CD4-positive, alpha-beta memory T cell (primary cell): ENCODE measurements at regions not wholly inside any gene's neighbourhood (a gene's known extent, or its start where the extent isn't known, plus 50 kb on each side); places are given as distances from the start of the nearest gene placed in this dataset.

Experiments
- CTCF ChIA-PET: fragments of 350-600 bp; sonication (Branson Sonifier 250); formaldehyde crosslinking; loops from one replicate; lab custom pipeline; 2021; ENCODE audit warnings: inconsistent platforms; ENCODE audit not compliant: partially characterized antibody; lab: Charles Lee
- POLR2A ChIA-PET: fragments of 350-600 bp; sonication (Branson Sonifier 250); formaldehyde crosslinking; loops from one replicate; lab custom pipeline; 2021; ENCODE audit not compliant: partially characterized antibody; lab: Charles Lee
- DNase-seq, 5 donors: peaks; one replicate each; pipeline versions ENCODE4 v3.0.0 to v3.0.0-alpha.2; 2020 to 2022; ENCODE audit warnings: mixed read lengths in 1 of 5
- H3K27ac ChIP-seq: one replicate; pipeline ENCODE4 v1.7.0; 2013; ENCODE audit warnings: low read depth, low read length
- H3K27me3 ChIP-seq: 2 replicates; pipeline ENCODE4 v1.7.0; 2013; ENCODE audit warnings: mild to moderate bottlenecking, low read length, moderate library complexity; ENCODE audit not compliant: insufficient read depth
- H3K36me3 ChIP-seq: 2 replicates; pipeline ENCODE4 v1.7.0; 2013; ENCODE audit warnings: mild to moderate bottlenecking, low read length, moderate library complexity; ENCODE audit not compliant: insufficient read depth
- H3K4me1 ChIP-seq: 2 replicates; pipeline ENCODE4 v1.7.0; 2013; ENCODE audit warnings: mild to moderate bottlenecking, low read length, moderate library complexity; ENCODE audit not compliant: insufficient read depth
- H3K4me3 ChIP-seq, 2 donors: one replicate each; pipeline ENCODE4 v1.7.0; 2013; ENCODE audit warnings: low read length in 2 of 2, mild to moderate bottlenecking in 1 of 2
- H3K9me3 ChIP-seq, 2 donors: one replicate each; pipeline ENCODE4 v1.7.0; 2013; ENCODE audit warnings: low read length in 2 of 2, control low read depth in 1 of 2; ENCODE audit not compliant: control insufficient read depth in 1 of 2
- H3K27ac Mint-ChIP-seq, 7 donors: one replicate each; pipeline ENCODE4 v1.8.0; 2020 to 2021; ENCODE audit warnings: mixed read lengths in 7 of 7, mild to moderate bottlenecking in 6 of 7, inconsistent platforms in 3 of 7, moderate library complexity in 3 of 7
- H3K27me3 Mint-ChIP-seq, 2 donors: one replicate each; pipeline ENCODE4 v1.8.0; 2020 to 2021; ENCODE audit warnings: mixed read lengths in 2 of 2
- H3K36me3 Mint-ChIP-seq, 2 donors: one replicate each; pipeline ENCODE4 v1.8.0; 2020 to 2021; ENCODE audit warnings: mixed read lengths in 2 of 2, inconsistent platforms in 1 of 2, mild to moderate bottlenecking in 1 of 2
- H3K4me1 Mint-ChIP-seq, 4 donors: one replicate each; pipeline ENCODE4 v1.8.0; 2020 to 2021; ENCODE audit warnings: mixed read lengths in 4 of 4, mild to moderate bottlenecking in 1 of 4
- H3K4me3 Mint-ChIP-seq, 8 donors: one replicate each; pipeline ENCODE4 v1.8.0; 2020 to 2021; ENCODE audit warnings: mixed read lengths in 8 of 8, mild to moderate bottlenecking in 7 of 8, moderate library complexity in 6 of 8, inconsistent platforms in 3 of 8
- H3K9me3 Mint-ChIP-seq, 8 donors: one replicate each; pipeline ENCODE4 v1.8.0; 2020 to 2021; ENCODE audit warnings: mixed read lengths in 8 of 8, mild to moderate bottlenecking in 5 of 8, inconsistent platforms in 3 of 8, moderate library complexity in 1 of 8
- intact Hi-C: fragments of 100-400 bp; cut with micrococcal nuclease; formaldehyde crosslinking; loops from one replicate; pipeline ENCODE4 v1.15.1; 2023

- ChIA-PET CTCF (no interaction called here), POLR2A (no interaction called here)
- Mint-ChIP-seq H3K9me3 (peaks cover 0 to 22% (median 11%) of the 10 kb centered on the region in 8 donors), H3K4me1 (no peaks in the 10 kb centered on the region), H3K27me3 (no peaks in the 10 kb centered on the region), H3K4me3 (no peak overlapping the region), H3K36me3 (no peaks in the 10 kb centered on the region), H3K27ac (no peak overlapping the region)
- no peak overlapping the region for H3K27ac ChIP-seq
- H3K4me1 ChIP-seq: no peaks in the 10 kb centered on the region
- no peaks in the 10 kb centered on the region for H3K9me3 ChIP-seq
- intact Hi-C loops: no loop called here
- DNase-seq: no peak
- H3K27me3 ChIP-seq: no peaks in the 10 kb centered on the region
- H3K36me3 ChIP-seq: no peaks in the 10 kb centered on the region
- no peak overlapping the region for H3K4me3 ChIP-seq
Measured at GRCh38 chr3:191809326-191809949, 348.5 kb downstream of the PYDC2 start.

GRCh38 chr3:191813245-191813644 lies 352.3 kb downstream of the PYDC2 start:
- no peaks in the 10 kb centered on the region for H3K27me3 Mint-ChIP-seq
- Histone ChIP-seq H3K27ac (no peak overlapping the region), H3K9me3 (no peaks in the 10 kb centered on the region), H3K36me3 (no peaks in the 10 kb centered on the region), H3K4me3 (no peak overlapping the region), H3K27me3 (no peaks in the 10 kb centered on the region), H3K4me1 (no peaks in the 10 kb centered on the region)
- H3K9me3 Mint-ChIP-seq: peaks cover 0 to 14% (median 8%) of the 10 kb centered on the region in 8 donors
- H3K4me1 Mint-ChIP-seq: no peaks in the 10 kb centered on the region
- intact Hi-C loops: no loop called here
- POLR2A ChIA-PET: no interaction called here
- no peak overlapping the region for H3K4me3 Mint-ChIP-seq
- no peak for DNase-seq
- H3K27ac Mint-ChIP-seq: no peak overlapping the region
- CTCF ChIA-PET: no interaction called here
- H3K36me3 Mint-ChIP-seq: no peaks in the 10 kb centered on the region

- H3K9me3 ChIP-seq: no peaks in the 10 kb centered on the region
- ChIA-PET CTCF (no interaction called here), POLR2A (no interaction called here)
- intact Hi-C loops: no loop called here
- Mint-ChIP-seq H3K9me3 (peaks cover 0 to 4% (median 2%) of the 10 kb centered on the region in 8 donors), H3K4me1 (no peaks in the 10 kb centered on the region), H3K36me3 (no peaks in the 10 kb centered on the region), H3K27me3 (no peaks in the 10 kb centered on the region), H3K27ac (no peak overlapping the region), H3K4me3 (no peak overlapping the region)
- H3K4me1 ChIP-seq: no peaks in the 10 kb centered on the region
- H3K27ac ChIP-seq: no peak overlapping the region
- no peak for DNase-seq
- no peak overlapping the region for H3K4me3 ChIP-seq
- H3K36me3 ChIP-seq: no peaks in the 10 kb centered on the region
- no peaks in the 10 kb centered on the region for H3K27me3 ChIP-seq
Measured at GRCh38 chr3:191848818-191849217, 387.9 kb downstream of the PYDC2 start.

- H3K4me1 Mint-ChIP-seq: no peaks in the 10 kb centered on the region
- Histone ChIP-seq H3K4me3 (no peak overlapping the region), H3K9me3 (no peaks in the 10 kb centered on the region), H3K36me3 (no peaks in the 10 kb centered on the region), H3K27ac (no peak overlapping the region), H3K27me3 (no peaks in the 10 kb centered on the region), H3K4me1 (no peaks in the 10 kb centered on the region)
- H3K9me3 Mint-ChIP-seq: peaks cover 0 to 15% (median 9%) of the 10 kb centered on the region in 8 donors
- H3K36me3 Mint-ChIP-seq: no peaks in the 10 kb centered on the region
- ChIA-PET CTCF (no interaction called here), POLR2A (no interaction called here)
- no peaks in the 10 kb centered on the region for H3K27me3 Mint-ChIP-seq
- intact Hi-C loops: no loop called here
- no peak for DNase-seq
- H3K4me3 Mint-ChIP-seq: no peak overlapping the region
- peak overlapping the region in 1 of 7 donors; percentile 22 for H3K27ac Mint-ChIP-seq
Measured at GRCh38 chr3:191859531-191859930, 398.6 kb downstream of the PYDC2 start.

GRCh38 chr3:191869738-191870415 lies 408.9 kb downstream of the PYDC2 start:
- H3K4me1 ChIP-seq: no peaks in the 10 kb centered on the region
- no peaks in the 10 kb centered on the region for H3K36me3 ChIP-seq
- ChIA-PET POLR2A (no interaction called here), CTCF (no interaction called here)
- H3K4me3 ChIP-seq: no peak overlapping the region
- intact Hi-C loops: no loop called here
- no peak for DNase-seq
- Mint-ChIP-seq H3K4me1 (no peaks in the 10 kb centered on the region), H3K9me3 (peaks cover 0 to 6% (median under 1%) of the 10 kb centered on the region in 8 donors), H3K27me3 (no peaks in the 10 kb centered on the region), H3K36me3 (no peaks in the 10 kb centered on the region), H3K4me3 (no peak overlapping the region), H3K27ac (no peak overlapping the region)
- no peak overlapping the region for H3K27ac ChIP-seq
- H3K27me3 ChIP-seq: no peaks in the 10 kb centered on the region
- no peaks in the 10 kb centered on the region for H3K9me3 ChIP-seq

GRCh38 chr3:191873736-191874135 lies 412.8 kb downstream of the PYDC2 start:
- no peaks in the 10 kb centered on the region for H3K4me1 Mint-ChIP-seq
- H3K36me3 ChIP-seq: no peaks in the 10 kb centered on the region
- H3K27me3 ChIP-seq: no peaks in the 10 kb centered on the region
- no peaks in the 10 kb centered on the region for H3K9me3 ChIP-seq
- no peak overlapping the region for H3K4me3 ChIP-seq
- ChIA-PET POLR2A (no interaction called here), CTCF (no interaction called here)
- H3K4me1 ChIP-seq: no peaks in the 10 kb centered on the region
- H3K27me3 Mint-ChIP-seq: no peaks in the 10 kb centered on the region
- H3K36me3 Mint-ChIP-seq: no peaks in the 10 kb centered on the region
- H3K9me3 Mint-ChIP-seq: peaks cover 0 to 6% (median 0%) of the 10 kb centered on the region in 8 donors
- DNase-seq: no peak
- no peak overlapping the region for H3K27ac ChIP-seq
- no peak overlapping the region for H3K27ac Mint-ChIP-seq
- H3K4me3 Mint-ChIP-seq: no peak overlapping the region
- intact Hi-C loops: no loop called here

- Histone ChIP-seq H3K4me1 (no peaks in the 10 kb centered on the region), H3K9me3 (peaks cover 0 to 6% of the 10 kb centered on the region in 2 donors), H3K4me3 (no peak overlapping the region), H3K36me3 (no peaks in the 10 kb centered on the region), H3K27me3 (no peaks in the 10 kb centered on the region), H3K27ac (no peak overlapping the region)
- no peaks in the 10 kb centered on the region for H3K27me3 Mint-ChIP-seq
- no peaks in the 10 kb centered on the region for H3K4me1 Mint-ChIP-seq
- ChIA-PET POLR2A (no interaction called here), CTCF (no interaction called here)
- H3K27ac Mint-ChIP-seq: no peak overlapping the region
- H3K36me3 Mint-ChIP-seq: no peaks in the 10 kb centered on the region
- H3K9me3 Mint-ChIP-seq: peaks cover 0 to 3% (median 0%) of the 10 kb centered on the region in 8 donors
- H3K4me3 Mint-ChIP-seq: no peak overlapping the region
- DNase-seq: no peak
- intact Hi-C loops: no loop called here
Measured at GRCh38 chr3:191882289-191882688, 421.3 kb downstream of the PYDC2 start.
